Fibroblast of lung (primary cell): ENCODE measurements at regions not wholly inside any gene's neighbourhood (a gene's known extent, or its start where the extent isn't known, plus 50 kb on each side); places are given as distances from the start of the nearest gene placed in this dataset.

Experiments used
- DNase-seq, 2 donors: peaks; one replicate each; pipeline versions ENCODE4 v3.0.0 to v3.0.0-alpha.2; 2010; ENCODE audit warnings: low read depth in 2 of 2
- H2AFZ ChIP-seq: 2 replicates; pipeline ENCODE4 v1.5.1; 2012; ENCODE audit warnings: low read length, control low read depth, inconsistent platforms
- H3K27ac ChIP-seq: 2 replicates; pipeline ENCODE4 v1.5.1; 2011; ENCODE audit warnings: low read length, control low read depth; ENCODE audit not compliant: insufficient read depth
- H3K27me3 ChIP-seq: 2 replicates; pipeline ENCODE4 v1.5.1; 2011; ENCODE audit warnings: mild to moderate bottlenecking, low read length; ENCODE audit not compliant: control insufficient read depth, insufficient read depth
- H3K36me3 ChIP-seq: 2 replicates; pipeline ENCODE4 v1.5.1; 2011; ENCODE audit warnings: low read length; ENCODE audit not compliant: control insufficient read depth, insufficient read depth
- H3K4me1 ChIP-seq: 2 replicates; pipeline ENCODE4 v1.5.1; 2011; ENCODE audit warnings: low read length; ENCODE audit not compliant: control insufficient read depth, insufficient read depth; ENCODE audit errors: extremely low read depth
- H3K4me2 ChIP-seq: 2 replicates; pipeline ENCODE4 v1.5.1; 2011; ENCODE audit warnings: low read length, control low read depth; ENCODE audit not compliant: insufficient read depth; ENCODE audit errors: extremely low read depth
- H3K4me3 ChIP-seq, 4 experiments: fragments of 200-600 bp in 1 of 4; sonication (generic) in 1 of 4; replicated peaks in 1 of 4; 2 replicates each; pipeline ENCODE4 v1.5.1; 2011 to 2016; ENCODE audit warnings: low read length in 4 of 4, low read depth in 3 of 4, mild to moderate bottlenecking in 3 of 4, control low read depth in 2 of 4, inconsistent platforms in 1 of 4, mixed read lengths in 1 of 4; ENCODE audit not compliant: insufficient read depth in 1 of 4; ENCODE audit errors: control extremely low read depth in 1 of 4
- H3K79me2 ChIP-seq: 2 replicates; pipeline ENCODE4 v1.5.1; 2012; ENCODE audit warnings: mild to moderate bottlenecking, low read length, inconsistent platforms; ENCODE audit not compliant: control insufficient read depth, insufficient read depth
- H3K9ac ChIP-seq: 2 replicates; pipeline ENCODE4 v1.5.1; 2011; ENCODE audit warnings: mild to moderate bottlenecking, low read length, control low read depth; ENCODE audit not compliant: insufficient read depth
- H3K9me3 ChIP-seq: 2 replicates; pipeline ENCODE4 v1.5.1; 2012; ENCODE audit warnings: low read depth, low read length; ENCODE audit not compliant: control insufficient read depth, insufficient read depth
- H4K20me1 ChIP-seq: 2 replicates; pipeline ENCODE4 v1.5.1; 2011; ENCODE audit warnings: low read length; ENCODE audit not compliant: control insufficient read depth, insufficient read depth; ENCODE audit errors: extremely low read depth
- CTCF ChIP-seq, 2 donors: IDR thresholded peaks in 1 of 2; conservative IDR thresholded peaks in 1 of 2; 1 replicate in 1 of 2; 2 replicates in 1 of 2; pipeline ENCODE4 v1.5.1; 2011 to 2012; ENCODE audit warnings: low read length in 2 of 2, control low read depth in 1 of 2, inconsistent platforms in 1 of 2, low read depth in 1 of 2, mild to moderate bottlenecking in 1 of 2
- EZH2 ChIP-seq: IDR thresholded peaks from 2 replicates; pipeline ENCODE4 v1.5.1; 2012; ENCODE audit warnings: low read length, control low read depth, mild to moderate bottlenecking; ENCODE audit errors: missing control alignments

GRCh38 chr6:19638931-19639330 lies 198.2 kb upstream of the ID4 start:
- H3K27ac ChIP-seq, result no peak overlapping the region
- H3K4me2 ChIP-seq, result no peak overlapping the region
- no peaks in the 10 kb centered on the region for H3K79me2 ChIP-seq
- H2AFZ ChIP-seq, result no peak overlapping the region
- no peak overlapping the region for H3K4me3 ChIP-seq
- H3K36me3 ChIP-seq, result no peaks in the 10 kb centered on the region
- H3K4me1 ChIP-seq, result no peaks in the 10 kb centered on the region
- DNase-seq, result no peak
- TF ChIP-seq CTCF (conservative IDR thresholded peaks at IDR 0.05 in 1 of 2, IDR thresholded peaks at IDR 0.05 in 1 of 2; ENCODE audit: low read depth in 1 of 2, low read length in 2 of 2) (no peak), EZH2 (no peak)
- H3K27me3 ChIP-seq, result no peaks in the 10 kb centered on the region
- no peak overlapping the region for H3K9ac ChIP-seq
- no peaks in the 10 kb centered on the region for H4K20me1 ChIP-seq
- H3K9me3 ChIP-seq, result no peaks in the 10 kb centered on the region

- no peaks in the 10 kb centered on the region for H3K27me3 ChIP-seq
- TF ChIP-seq CTCF (conservative IDR thresholded peaks at IDR 0.05 in 1 of 2, IDR thresholded peaks at IDR 0.05 in 1 of 2; ENCODE audit: low read depth in 1 of 2, low read length in 2 of 2) (no peak), EZH2 (no peak)
- no peak for DNase-seq
- no peaks in the 10 kb centered on the region for H3K4me1 ChIP-seq
- H3K27ac ChIP-seq, result no peak overlapping the region
- no peaks in the 10 kb centered on the region for H4K20me1 ChIP-seq
- H3K36me3 ChIP-seq, result no peaks in the 10 kb centered on the region
- H3K9ac ChIP-seq, result no peak overlapping the region
- no peak overlapping the region for H3K4me3 ChIP-seq
- H3K4me2 ChIP-seq, result no peak overlapping the region
- H3K79me2 ChIP-seq, result no peaks in the 10 kb centered on the region
- no peak overlapping the region for H2AFZ ChIP-seq
- no peaks in the 10 kb centered on the region for H3K9me3 ChIP-seq
Observed at GRCh38 chr6:19643287-19643686, 193.9 kb upstream of the ID4 start.

- no peak for TF ChIP-seq CTCF (conservative IDR thresholded peaks at IDR 0.05 in 1 of 2, IDR thresholded peaks at IDR 0.05 in 1 of 2; ENCODE audit: low read depth in 1 of 2, low read length in 2 of 2)
- no peak for TF ChIP-seq EZH2
- Histone ChIP-seq H3K9ac (no peak overlapping the region), H3K4me2 (no peak overlapping the region), H4K20me1 (no peaks in the 10 kb centered on the region), H3K9me3 (no peaks in the 10 kb centered on the region), H3K36me3 (no peaks in the 10 kb centered on the region), H3K4me3 (no peak overlapping the region), H3K4me1 (no peaks in the 10 kb centered on the region), H2AFZ (no peak overlapping the region), H3K79me2 (no peaks in the 10 kb centered on the region), H3K27ac (no peak overlapping the region), H3K27me3 (no peaks in the 10 kb centered on the region)
- no peak for DNase-seq
Observed at GRCh38 chr6:19643713-19644112, 193.5 kb upstream of the ID4 start.
